ENCODE measurements at regions not wholly inside any gene's neighbourhood (a gene's known extent, or its start where the extent isn't known, plus 50 kb on each side); places are given as distances from the start of the nearest gene placed in this dataset.

GRCh38 chr2:155689791-155690190, 642.7 kb downstream of the NR4A2 start:
- TF ChIP-seq RAD21 (IDR thresholded peaks at IDR 0.05; ENCODE audit: low read length): no peak
- TF ChIP-seq FOS (IDR thresholded peaks at IDR 0.05; ENCODE audit: low read depth, low read length): no peak
- no peak for TF ChIP-seq ELK1 (IDR thresholded peaks at IDR 0.05; ENCODE audit: borderline replicate concordance, low read depth, low read length)
- no peak for TF ChIP-seq CHD1 (IDR thresholded peaks at IDR 0.05; ENCODE audit: low read depth, low read length)
- no peak for TF ChIP-seq MXI1 (IDR thresholded peaks at IDR 0.05; ENCODE audit: borderline replicate concordance, low read depth, low read length)
- no peak for TF ChIP-seq CTCF (conservative IDR thresholded peaks at IDR 0.05; ENCODE audit: low read depth, low read length)
- TF ChIP-seq MAFK (IDR thresholded peaks at IDR 0.05; ENCODE audit: low read depth, low read length): no peak
- TF ChIP-seq NFE2L2 (IDR thresholded peaks at IDR 0.05; ENCODE audit: low read depth, low read length): no peak
- no peak for TF ChIP-seq RCOR1 (IDR thresholded peaks at IDR 0.05; ENCODE audit: insufficient replicate concordance, low read length)
- TF ChIP-seq MAZ (IDR thresholded peaks at IDR 0.05; ENCODE audit: borderline replicate concordance, low read depth, low read length): no peak
- no peak for TF ChIP-seq CEBPB (IDR thresholded peaks at IDR 0.05; ENCODE audit: low read depth, low read length)
- TF ChIP-seq POLR2A (IDR thresholded peaks at IDR 0.05; ENCODE audit: low read depth, low read length): no peak
- TF ChIP-seq BHLHE40 (IDR thresholded peaks at IDR 0.05; ENCODE audit: low read depth, low read length): no peak
- TF ChIP-seq RFX5 (IDR thresholded peaks at IDR 0.05; ENCODE audit: low read depth, low read length): no peak
- TF ChIP-seq SMC3 (IDR thresholded peaks at IDR 0.05; ENCODE audit: low read depth, low read length): no peak
- TF ChIP-seq USF2 (IDR thresholded peaks at IDR 0.05; ENCODE audit: low read depth, low read length): no peak
- Histone ChIP-seq H3K36me3 (ENCODE audit: control insufficient read depth, insufficient read depth, low read length) (no peaks in the 10 kb centered on the region), H2BK15ac (ENCODE audit: low read depth, low read length) (no peak overlapping the region), H3K27ac (ENCODE audit: insufficient read depth, low read length) (no peak overlapping the region), H3K18ac (ENCODE audit: low read depth, low read length) (no peak overlapping the region), H2AFZ (replicated peaks; ENCODE audit: low read length, poor library complexity) (no peak overlapping the region), H2BK5ac (ENCODE audit: low read depth, low read length, poor library complexity, severe bottlenecking) (no peak overlapping the region), H3K4me2 (ENCODE audit: low read depth, low read length) (no peak overlapping the region), H2BK120ac (ENCODE audit: low read depth, low read length) (no peak overlapping the region), H3K27me3 (ENCODE audit: control insufficient read depth, insufficient read depth, low read length) (no peaks in the 10 kb centered on the region), H3K4me1 (ENCODE audit: control insufficient read depth, insufficient read depth, low read length) (no peaks in the 10 kb centered on the region), H4K8ac (ENCODE audit: low read depth in 2 of 2, low read length in 2 of 2) (no peak overlapping the region), H2BK20ac (ENCODE audit: low read depth, low read length) (no peak overlapping the region), H4K20me1 (ENCODE audit: insufficient read depth, low read length) (no peaks in the 10 kb centered on the region), H3K9me3 (ENCODE audit: control insufficient read depth, insufficient read depth, low read length) (peaks cover 4% of the 10 kb centered on the region), H3K9me1 (ENCODE audit: insufficient read depth, low read length) (no peaks in the 10 kb centered on the region), H3K9ac (ENCODE audit: low read depth, low read length) (no peak overlapping the region), H4K91ac (ENCODE audit: insufficient read depth, low read depth, low read length) (no peak overlapping the region), H3K23ac (ENCODE audit: low read depth, low read length) (no peak overlapping the region), H3K14ac (replicated peaks; ENCODE audit: low read depth, low read length) (no peak overlapping the region), H3K79me1 (ENCODE audit: low read depth in 1 of 2, low read length in 2 of 2) (no peaks in the 10 kb centered on the region), H2AK9ac (replicated peaks; ENCODE audit: low read depth, low read length, poor library complexity) (no peak overlapping the region), H4K5ac (ENCODE audit: low read depth, low read length) (no peak overlapping the region), H3K56ac (ENCODE audit: extremely low read depth, insufficient read depth, low read length) (no peak overlapping the region), H3K4ac (ENCODE audit: low read depth, low read length) (no peak overlapping the region), H2AK5ac (ENCODE audit: low read depth, low read length) (no peak overlapping the region), H3K4me3 (ENCODE audit: insufficient read depth, low read depth, low read length) (no peak overlapping the region)
- no CpG with 5 or more reads among the region's 4 CpGs for WGBS, 2 experiments (ENCODE audit: extremely low coverage in 2 of 2, insufficient read length in 1 of 2)
- ATAC-seq (ENCODE audit: low read depth) (no peak), DNase-seq (no peak)
- CTCF ChIA-PET: no interaction called here
- POLR2A ChIA-PET (ENCODE audit: unreplicated experiment): no interaction called here
- dilution Hi-C loops (cut with HindIII; ENCODE audit: low sequenced_read_pairs, unreplicated experiment) (no loop called here), in situ Hi-C loops (cut with MboI; ENCODE audit: low sequenced_read_pairs) (no loop called here), intact Hi-C loops (cut with micrococcal nuclease) (no loop called here)
- no TSS peak for BruUV-seq (replicated peaks)

Measured in IMR-90 (cell line).